H1 (cell line): ENCODE measurements at regions not wholly inside any gene's neighbourhood (a gene's known extent, or its start where the extent isn't known, plus 50 kb on each side); places are given as distances from the start of the nearest gene placed in this dataset.
"Not testable (repeated sequence)": the region's sequence is repeated elsewhere in the genome, so short reads cannot be mapped to it uniquely, and the experiment has no call there.

ENCODE experiments used
- CTCF ChIA-PET: fragments of 300-600 bp; sonication (Branson Sonifier 250); formaldehyde crosslinking; loops from one replicate; lab custom pipeline; 2021; ENCODE audit not compliant: partially characterized antibody; lab: Charles Lee
- POLR2A ChIA-PET: fragments of 300-600 bp; sonication (Branson Sonifier 250); formaldehyde crosslinking; loops from one replicate; lab custom pipeline; 2021; ENCODE audit warnings: inconsistent platforms; ENCODE audit not compliant: partially characterized antibody; lab: Charles Lee
- DNase-seq, 2 experiments: peaks; one replicate each; pipeline versions ENCODE4 v3.0.0 to v3.0.0-alpha.2; 2010 to 2022; ENCODE audit warnings: low spot score in 2 of 2, low read depth in 1 of 2, mixed read lengths in 1 of 2
- FAIRE-seq: peaks from 2 replicates; lab custom pipeline; 2011; peaks lifted over from hg19 to GRCh38; lab: Jason Lieb, UNC
- H2AFZ ChIP-seq: 2 replicates; pipeline ENCODE4 v1.8.1; 2012; ENCODE audit warnings: low read length, inconsistent platforms
- H2AK5ac ChIP-seq: 2 replicates; pipeline ENCODE4 v1.6.1; 2013; ENCODE audit warnings: low read depth, low read length
- H2BK120ac ChIP-seq: replicated peaks from 2 replicates; pipeline ENCODE3; 2013; ENCODE audit warnings: low read depth, low read length, inconsistent platforms
- H2BK12ac ChIP-seq: 2 replicates; pipeline ENCODE4 v1.6.1; 2013; ENCODE audit warnings: low read depth, low read length
- H2BK15ac ChIP-seq: 2 replicates; pipeline ENCODE4 v1.6.1; 2013; ENCODE audit warnings: low read length
- H2BK20ac ChIP-seq: 2 replicates; pipeline ENCODE4 v1.6.1; 2013; ENCODE audit warnings: low read length
- H2BK5ac ChIP-seq: 2 replicates; pipeline ENCODE4 v1.6.1; 2013; ENCODE audit warnings: low read depth, low read length
- H3K14ac ChIP-seq: 2 replicates; pipeline ENCODE4 v1.6.1; 2013; ENCODE audit warnings: inconsistent platforms; ENCODE audit not compliant: insufficient read length
- H3K18ac ChIP-seq: 2 replicates; pipeline ENCODE4 v1.6.1; 2013; ENCODE audit warnings: low read length; ENCODE audit errors: extremely low read depth
- H3K23ac ChIP-seq: 2 replicates; pipeline ENCODE4 v1.6.1; 2013; ENCODE audit warnings: inconsistent platforms; ENCODE audit not compliant: insufficient read length
- H3K23me2 ChIP-seq: 2 replicates; pipeline ENCODE4 v1.6.1; 2013; ENCODE audit warnings: low read depth, low read length
- H3K27ac ChIP-seq: 2 replicates; pipeline ENCODE4 v1.6.1; 2011; ENCODE audit warnings: low read depth, low read length, inconsistent platforms
- H3K27me3 ChIP-seq, 4 experiments: replicated peaks in 1 of 4; 1 replicate in 1 of 4; 2 replicates in 3 of 4; pipeline versions ENCODE4 v1.6.1 to v1.8.1; 2011 to 2013; ENCODE audit warnings: low read length in 3 of 4, mild to moderate bottlenecking in 3 of 4, inconsistent platforms in 2 of 4, mixed read lengths in 2 of 4, moderate library complexity in 1 of 4; ENCODE audit not compliant: control insufficient read depth in 3 of 4, insufficient read depth in 3 of 4; ENCODE audit errors: extremely low read depth in 1 of 4
- H3K36me3 ChIP-seq, 4 experiments: 2 replicates each; pipeline versions ENCODE4 v1.6.1 to v1.8.1; 2011 to 2013; ENCODE audit warnings: mild to moderate bottlenecking in 4 of 4, low read length in 3 of 4, moderate library complexity in 2 of 4, control low read depth in 1 of 4, inconsistent platforms in 1 of 4; ENCODE audit not compliant: insufficient read depth in 4 of 4, control insufficient read depth in 2 of 4
- H3K4ac ChIP-seq: replicated peaks from 2 replicates; pipeline ENCODE3; 2013; ENCODE audit warnings: low read length, low read depth, mixed read lengths, inconsistent platforms; ENCODE audit not compliant: insufficient read length
- H3K4me1 ChIP-seq, 4 experiments: replicated peaks in 1 of 4; 1 replicate in 1 of 4; 2 replicates in 3 of 4; pipeline versions ENCODE4 v1.6.1 to v1.8.1; 2011 to 2013; ENCODE audit warnings: low read length in 3 of 4, inconsistent platforms in 2 of 4, mixed read lengths in 1 of 4; ENCODE audit not compliant: insufficient read depth in 4 of 4, control insufficient read depth in 3 of 4
- H3K4me2 ChIP-seq, 2 experiments: 2 replicates each; pipeline versions ENCODE4 v1.6.1 to v1.8.1; 2011 to 2013; ENCODE audit warnings: low read depth in 2 of 2, low read length in 2 of 2, control low read depth in 1 of 2, inconsistent platforms in 1 of 2, mild to moderate bottlenecking in 1 of 2; ENCODE audit not compliant: insufficient read depth in 1 of 2
- H3K4me3 ChIP-seq, 4 experiments: fragments of 200-600, 300-600 bp in 1 of 4; sonication (generic), shearing (Covaris generic), sonication (Bioruptor Twin) in 1 of 4; 2 replicates each; pipeline versions ENCODE4 v1.5.1 to v1.8.1; 2011 to 2016; ENCODE audit warnings: low read length in 4 of 4, low read depth in 3 of 4, control low read depth in 2 of 4, inconsistent platforms in 2 of 4, mild to moderate bottlenecking in 2 of 4, mixed read lengths in 1 of 4, moderate library complexity in 1 of 4; ENCODE audit not compliant: insufficient read depth in 2 of 4; ENCODE audit errors: extremely low read depth in 1 of 4
- H3K56ac ChIP-seq: replicated peaks from 2 replicates; pipeline ENCODE3; 2013; ENCODE audit warnings: low read depth, mild to moderate bottlenecking, mixed read lengths, low read length, inconsistent platforms; ENCODE audit not compliant: insufficient read length
- H3K79me1 ChIP-seq: 2 replicates; pipeline ENCODE4 v1.6.1; 2013; ENCODE audit warnings: low read depth, low read length, control low read depth
- H3K79me2 ChIP-seq, 2 experiments: 2 replicates each; pipeline versions ENCODE4 v1.6.1 to v1.8.1; 2012 to 2013; ENCODE audit warnings: low read length in 2 of 2, mild to moderate bottlenecking in 2 of 2, inconsistent platforms in 1 of 2; ENCODE audit not compliant: insufficient read depth in 2 of 2, control insufficient read depth in 1 of 2
- H3K9ac ChIP-seq, 4 experiments: replicated peaks in 1 of 4; 1 replicate in 1 of 4; 2 replicates in 3 of 4; pipeline versions ENCODE4 v1.6.1 to v1.8.1; 2011 to 2013; ENCODE audit warnings: low read depth in 3 of 4, low read length in 3 of 4, control low read depth in 2 of 4, mild to moderate bottlenecking in 2 of 4, moderate library complexity in 2 of 4, inconsistent platforms in 1 of 4; ENCODE audit errors: extremely low read depth in 1 of 4
- H3K9me3 ChIP-seq, 2 experiments: 2 replicates each; pipeline versions ENCODE4 v1.6.1 to v1.8.1; 2012 to 2013; ENCODE audit warnings: mild to moderate bottlenecking in 2 of 2, moderate library complexity in 2 of 2, control low read depth in 1 of 2, inconsistent platforms in 1 of 2, low read depth in 1 of 2, low read length in 1 of 2, mixed read lengths in 1 of 2; ENCODE audit not compliant: insufficient read depth in 2 of 2
- H4K20me1 ChIP-seq, 2 experiments: replicated peaks in 1 of 2; 2 replicates each; pipeline versions ENCODE3 to v1.8.1; 2011 to 2013; ENCODE audit warnings: inconsistent platforms in 2 of 2, low read length in 2 of 2, mild to moderate bottlenecking in 1 of 2; ENCODE audit not compliant: insufficient read depth in 2 of 2, control insufficient read depth in 1 of 2
- H4K5ac ChIP-seq: 2 replicates; pipeline ENCODE4 v1.6.1; 2013; ENCODE audit warnings: low read length, low read depth, mixed read lengths, inconsistent platforms; ENCODE audit not compliant: insufficient read length
- H4K8ac ChIP-seq: 2 replicates; pipeline ENCODE4 v1.8.0; 2013; ENCODE audit warnings: mild to moderate bottlenecking, moderate library complexity, low read length, inconsistent platforms; ENCODE audit not compliant: insufficient read depth; ENCODE audit errors: extremely low read depth
- H4K91ac ChIP-seq: replicated peaks from 2 replicates; pipeline ENCODE3; 2013; ENCODE audit warnings: low read length, mixed read lengths, inconsistent platforms; ENCODE audit not compliant: insufficient read length
- WGBS, 2 experiments: shearing (Covaris generic) in 1 of 2; methylation state at CpG; one replicate each; pipeline versions ENCODE4 v1.1.6 to v1.1.7; 2013 to 2015; ENCODE audit warnings: low lambda C conversion rate in 2 of 2, mixed read lengths in 2 of 2, inconsistent platforms in 1 of 2, low coverage in 1 of 2, missing lambda C conversion rate in 1 of 2; ENCODE audit not compliant: insufficient replicate concordance in 2 of 2, insufficient coverage in 1 of 2, insufficient read length in 1 of 2; ENCODE audit errors: extremely low coverage in 1 of 2, missing lambda C conversion rate in 1 of 2; 5-methylcytosine and 5-hydroxymethylcytosine counted together

- H3K14ac ChIP-seq, H3K23me2 ChIP-seq, H4K91ac ChIP-seq, H3K4me3 ChIP-seq, H4K8ac ChIP-seq, DNase-seq, H3K27ac ChIP-seq, H3K56ac ChIP-seq, H3K79me2 ChIP-seq, H3K9ac ChIP-seq, H2BK5ac ChIP-seq, H3K23ac ChIP-seq, H3K18ac ChIP-seq, H2BK20ac ChIP-seq, H3K4me2 ChIP-seq, CTCF ChIA-PET, H2AFZ ChIP-seq, H3K4me1 ChIP-seq, H3K36me3 ChIP-seq, H4K20me1 ChIP-seq, H2BK120ac ChIP-seq, POLR2A ChIA-PET, H3K27me3 ChIP-seq, FAIRE-seq, H3K79me1 ChIP-seq, H2AK5ac ChIP-seq, H2BK12ac ChIP-seq, H2BK15ac ChIP-seq, H3K9me3 ChIP-seq, H4K5ac ChIP-seq, H3K4ac ChIP-seq: not testable (repeated sequence)
- WGBS, 2 experiments = 84% methylated on average over 1 of the region's 1 CpG; no CpG with 5 or more reads in 1 of the 2 experiments
These were observed 178.7 kb downstream of the NPIPA8 start for GRCh38 chr16:18157854-18158253.

- H2BK15ac ChIP-seq, H3K9me3 ChIP-seq, H2BK12ac ChIP-seq, H2AFZ ChIP-seq, H3K27me3 ChIP-seq, H2BK20ac ChIP-seq, H2BK120ac ChIP-seq, H3K27ac ChIP-seq, H4K20me1 ChIP-seq, H3K9ac ChIP-seq, H2BK5ac ChIP-seq, H3K79me2 ChIP-seq, FAIRE-seq, H3K4me1 ChIP-seq, H2AK5ac ChIP-seq, H3K4ac ChIP-seq, POLR2A ChIA-PET, H4K5ac ChIP-seq, H3K4me3 ChIP-seq, H4K91ac ChIP-seq, H4K8ac ChIP-seq, H3K36me3 ChIP-seq, H3K79me1 ChIP-seq, CTCF ChIA-PET, H3K23me2 ChIP-seq, H3K56ac ChIP-seq, H3K14ac ChIP-seq, H3K23ac ChIP-seq, H3K4me2 ChIP-seq, DNase-seq, H3K18ac ChIP-seq: not testable (repeated sequence)
- WGBS, 2 experiments = 95% methylated on average over 5 of the region's 6 CpGs; no CpG with 5 or more reads in 1 of the 2 experiments
These were observed 183.7 kb downstream of the NPIPA8 start for GRCh38 chr16:18152832-18153231.
